Fibroblast of peridontal ligament (primary cell): ENCODE measurements at regions not wholly inside any gene's neighbourhood (a gene's known extent, or its start where the extent isn't known, plus 50 kb on each side); places are given as distances from the start of the nearest gene placed in this dataset.
"Not testable (repeated sequence)": the region's sequence is repeated elsewhere in the genome, so short reads cannot be mapped to it uniquely, and the experiment has no call there.

Source experiments
- DNase-seq: peaks from one replicate; pipeline ENCODE4 v3.0.0-alpha.2; 2010; ENCODE audit errors: extremely low read depth

GRCh38 chr13:31517599-31517998, 221.7 kb upstream of the RXFP2 start:
- no peak for DNase-seq

GRCh38 chr13:31518645-31519044, 220.7 kb upstream of the RXFP2 start:
- DNase-seq = peak; percentile 94

DNA sequence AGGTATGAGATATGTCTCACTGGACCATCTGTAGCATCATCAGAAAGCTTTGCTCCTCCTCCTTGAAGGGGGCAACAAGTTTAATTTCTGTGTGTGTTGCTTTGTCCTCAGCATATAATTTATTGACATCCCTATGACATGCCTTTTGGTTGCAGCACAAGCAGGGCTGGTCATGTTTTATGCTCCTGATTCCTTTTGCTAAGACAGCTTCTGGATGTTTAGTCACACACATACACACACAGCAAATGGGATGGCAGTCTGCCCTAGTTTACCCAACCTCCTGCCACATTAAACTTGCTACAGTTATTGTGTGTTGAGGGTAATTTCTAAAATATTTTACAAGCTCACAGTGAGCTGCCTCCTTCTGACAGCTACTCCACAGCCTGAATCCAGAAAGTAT, 217.9 kb upstream of the RXFP2 start:
- peak; percentile 79 for DNase-seq

DNA sequence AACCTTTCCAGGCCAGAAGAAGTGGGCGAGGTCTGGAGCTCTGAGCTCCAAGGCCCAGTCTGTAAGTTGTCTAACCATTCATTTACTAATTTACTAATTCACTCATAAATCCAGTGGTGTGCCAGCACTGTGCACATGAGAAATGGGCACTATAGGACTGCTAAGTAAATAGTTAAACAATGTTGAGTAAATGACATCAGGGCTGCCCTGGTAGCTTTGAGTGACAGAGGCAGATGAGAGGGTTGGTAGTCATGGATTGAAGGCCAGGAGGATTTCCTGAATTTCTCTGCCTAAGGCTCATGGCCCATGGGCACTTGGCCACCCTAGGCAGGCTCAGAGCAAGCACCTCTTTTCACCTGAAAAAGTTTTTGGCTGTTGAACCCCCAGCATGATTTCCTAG, 216.9 kb upstream of the RXFP2 start:
- no peak for DNase-seq

- DNase-seq = no peak
Observed at GRCh38 chr13:31528176-31528575, 211.2 kb upstream of the RXFP2 start.

DNA sequence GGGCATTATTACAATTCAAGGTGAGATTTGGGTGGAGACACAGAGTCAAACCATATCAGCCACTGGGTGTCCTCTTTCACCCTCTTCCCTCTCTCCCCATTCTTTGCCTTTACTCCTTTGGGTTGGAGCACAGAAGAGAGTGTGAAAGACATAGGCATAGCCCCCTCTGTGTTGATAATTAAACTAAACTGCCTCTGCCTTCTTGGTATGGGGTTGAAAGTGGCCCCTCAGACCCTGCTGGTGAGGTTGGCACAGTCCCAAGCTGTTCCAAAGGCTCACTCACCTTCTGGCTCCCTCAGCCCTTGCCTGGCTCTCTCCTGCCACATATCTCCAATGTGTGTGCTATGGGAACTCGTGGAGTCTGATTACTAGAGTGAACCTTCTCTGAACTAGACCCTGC, 210.6 kb upstream of the RXFP2 start:
- DNase-seq = no peak

GRCh38 chr13:31530922-31531321, 208.4 kb upstream of the RXFP2 start:
- no peak for DNase-seq

DNA sequence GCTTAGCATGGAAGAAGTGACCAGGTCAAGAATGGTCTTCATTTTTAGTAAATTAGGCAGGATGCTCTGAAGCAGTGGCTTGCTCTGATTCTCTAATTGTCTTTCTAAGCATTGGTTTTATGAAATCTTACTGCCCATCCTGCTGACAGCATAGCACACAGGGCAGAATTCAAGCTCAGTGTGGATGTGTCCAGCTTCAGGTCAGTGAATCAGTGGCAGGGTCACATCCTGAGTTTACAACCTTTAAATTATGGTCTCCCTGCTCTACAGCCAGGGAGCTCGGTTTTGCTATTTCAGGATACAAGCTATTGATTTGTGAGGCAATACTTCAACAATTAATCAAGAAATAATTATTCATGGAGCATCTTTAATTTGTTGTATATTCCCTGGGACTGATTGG, 202.3 kb upstream of the RXFP2 start:
- no peak for DNase-seq

DNA sequence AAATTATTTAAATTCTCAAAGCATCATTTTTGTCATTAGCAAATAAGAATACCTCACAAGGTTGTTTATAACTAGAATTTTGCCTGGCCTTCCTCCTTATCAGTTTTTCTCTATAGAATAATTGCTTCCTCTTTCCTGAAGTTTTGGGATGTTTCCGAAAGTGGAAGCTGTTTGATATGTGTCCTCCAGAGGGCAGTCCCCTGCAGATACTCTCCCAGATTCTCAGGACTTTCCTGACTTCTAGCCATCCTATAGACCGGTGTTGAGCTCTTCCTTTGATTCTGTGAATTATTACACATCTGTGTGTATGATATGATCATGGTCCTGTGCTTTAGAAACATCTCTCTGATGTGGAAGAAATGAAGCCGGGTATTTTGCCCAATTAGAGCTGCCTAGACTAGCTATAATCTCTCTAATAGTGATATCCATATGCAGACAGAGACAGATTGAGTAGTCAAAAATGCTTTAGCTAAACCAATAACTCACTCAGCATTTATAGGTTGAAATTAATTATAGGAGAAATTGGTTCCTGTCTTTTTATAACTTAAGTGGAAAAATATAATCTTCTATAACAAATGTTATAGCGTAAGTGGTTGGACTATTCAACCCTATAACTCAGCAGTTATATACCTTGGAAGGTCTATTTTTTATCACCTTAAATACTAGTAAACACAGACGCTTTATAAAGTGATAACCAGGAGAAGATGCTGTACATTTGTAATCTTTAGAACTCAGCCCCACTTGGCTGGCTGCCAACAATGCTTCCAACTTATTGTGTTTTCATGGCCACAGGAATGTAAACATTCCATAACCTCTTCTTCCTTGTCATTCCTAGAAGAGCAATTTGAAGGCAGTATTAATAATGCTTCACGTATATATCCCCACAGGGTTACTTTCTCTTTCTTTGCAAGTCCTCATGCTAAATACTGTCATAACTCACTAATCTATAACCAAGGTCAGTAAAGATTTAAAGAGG, 201.0 kb upstream of the RXFP2 start:
- DNase-seq = peak; percentile 68

GRCh38 chr13:31540281-31540680, 199.0 kb upstream of the RXFP2 start:
- peak; percentile 32 for DNase-seq

DNA sequence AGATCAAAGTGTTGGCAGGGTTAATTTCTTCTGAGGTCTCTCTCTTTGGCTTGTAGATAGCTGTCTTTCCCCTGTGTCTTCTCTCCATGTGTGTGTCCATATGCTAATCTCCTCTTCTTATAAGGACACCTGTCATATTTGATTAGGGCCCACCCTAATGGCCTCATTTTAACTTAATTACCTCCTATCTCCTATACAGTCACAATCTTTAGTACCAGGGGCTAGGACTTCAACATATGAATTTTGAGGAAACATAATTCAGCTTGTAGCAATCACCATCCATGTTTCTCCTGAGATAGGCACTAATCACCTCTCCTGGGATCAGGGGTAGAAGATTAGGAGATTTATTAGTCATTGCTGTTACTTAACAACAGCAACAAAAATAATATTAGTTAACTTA, 196.1 kb upstream of the RXFP2 start:
- DNase-seq = no peak

GRCh38 chr13:31545616-31546015, 193.7 kb upstream of the RXFP2 start:
- DNase-seq = peak; percentile 76

DNA sequence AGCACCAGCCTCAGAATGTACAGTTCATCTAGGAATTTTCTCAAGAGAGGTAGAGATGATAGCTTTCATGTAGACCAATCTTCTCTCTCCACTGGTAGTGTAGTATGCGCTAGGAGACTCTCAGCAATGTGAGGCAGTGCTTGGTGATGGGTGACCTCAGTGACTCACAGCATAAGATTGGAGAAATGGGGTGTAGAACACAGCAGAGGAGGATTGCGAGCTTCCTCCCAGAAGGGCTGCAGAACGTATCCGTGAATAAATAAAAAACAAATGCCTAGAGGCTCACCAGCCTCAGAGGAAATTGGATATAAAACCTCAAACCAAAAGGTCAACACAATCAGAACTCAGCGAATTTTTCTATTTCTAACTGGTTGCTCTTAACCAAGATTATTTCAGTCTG, 182.9 kb upstream of the RXFP2 start:
- DNase-seq = peak; percentile 92

DNA sequence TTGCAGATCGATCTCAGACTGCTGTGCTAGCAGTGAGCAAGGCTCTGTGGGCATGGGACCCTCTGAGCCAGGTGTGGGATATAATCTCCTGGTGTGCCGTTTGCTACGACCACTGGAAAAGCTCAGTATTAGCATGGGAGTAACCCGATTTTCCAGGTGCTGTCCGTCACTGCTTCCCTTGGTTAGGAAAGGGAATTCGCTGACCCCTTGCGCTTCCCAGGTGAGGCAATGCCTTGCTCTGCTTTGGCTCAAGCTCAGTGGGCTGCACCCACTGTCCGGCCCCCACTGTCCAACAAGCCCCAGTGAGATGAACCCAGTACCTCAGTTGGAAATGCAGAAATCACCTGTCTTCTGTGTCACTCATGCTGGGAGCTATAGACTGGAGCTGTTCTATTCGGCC, 155.1 kb upstream of the RXFP2 start:
- DNase-seq = not testable (repeated sequence)

DNA sequence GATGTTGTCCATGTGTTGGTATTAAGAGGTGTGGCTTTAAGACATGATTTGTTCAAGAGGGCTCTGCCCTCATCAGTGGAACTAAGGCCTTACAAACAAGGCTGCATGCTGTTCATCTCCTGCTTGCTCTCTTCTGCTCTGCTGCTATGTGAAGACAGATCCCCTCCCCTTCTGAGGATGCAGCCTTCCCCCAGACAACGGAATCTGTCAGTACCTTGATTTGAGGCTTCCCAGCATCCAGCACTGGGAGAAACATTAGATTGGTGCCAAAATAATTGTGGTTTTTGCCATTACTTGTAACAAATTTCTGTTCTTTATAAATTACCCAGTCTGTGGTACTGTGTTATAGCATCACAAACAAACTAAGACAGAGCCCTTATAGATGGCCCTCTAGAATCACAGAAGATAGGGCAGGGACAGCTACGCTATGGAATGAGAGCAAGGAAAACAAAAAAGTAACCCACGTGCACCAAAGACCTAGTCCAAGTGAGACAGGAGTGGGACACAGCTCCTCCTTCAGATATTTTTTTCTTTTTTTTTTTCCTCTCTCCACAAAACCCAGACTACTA, 151.5 kb upstream of the RXFP2 start:
- peak; percentile 7 for DNase-seq

- DNase-seq = no peak
Observed at GRCh38 chr13:31588316-31588715, 151.0 kb upstream of the RXFP2 start.

- DNase-seq = no peak
Observed at GRCh38 chr13:31588893-31589292, 150.4 kb upstream of the RXFP2 start.

GRCh38 chr13:31591642-31592233, 147.6 kb upstream of the RXFP2 start:
- no peak for DNase-seq

DNA sequence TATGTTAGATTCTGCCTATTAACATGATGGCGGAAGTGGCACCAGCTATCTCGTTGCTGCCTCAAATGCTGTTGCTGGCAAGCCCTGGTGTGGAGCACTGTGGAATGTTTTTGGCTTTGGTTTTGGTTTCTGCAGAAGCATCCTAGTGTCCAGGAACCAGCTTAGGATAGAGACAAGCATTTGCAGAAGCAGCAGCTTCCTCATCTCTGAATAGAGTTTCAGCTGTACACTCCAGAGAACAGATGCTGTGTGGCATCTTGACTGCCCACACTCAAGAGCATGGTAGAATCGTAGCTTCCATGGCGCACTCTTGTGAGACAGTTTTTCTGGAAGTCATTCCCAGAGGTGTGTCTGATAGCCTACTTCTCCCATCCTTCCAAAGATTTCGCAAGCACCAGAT, 145.3 kb upstream of the RXFP2 start:
- DNase-seq = no peak

DNA sequence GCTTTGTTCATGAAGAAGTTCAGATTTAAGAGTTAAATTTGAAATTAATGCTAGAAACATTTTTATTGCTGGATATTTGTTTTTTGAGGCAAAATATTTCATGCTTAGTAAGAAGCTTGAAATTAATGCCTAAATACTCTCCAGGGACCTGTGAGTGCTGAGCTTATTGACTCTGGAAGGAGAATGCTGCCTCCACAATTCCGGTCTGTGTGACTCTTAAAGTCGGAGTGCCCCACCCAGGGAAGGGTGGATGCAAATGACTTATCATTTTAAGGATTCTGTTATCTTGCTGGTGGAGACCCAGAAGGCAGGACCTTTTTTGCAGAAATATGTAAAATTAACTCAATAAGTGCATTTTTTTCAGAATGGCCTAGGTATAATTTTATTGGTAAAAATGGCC, 143.8 kb upstream of the RXFP2 start:
- peak; percentile 42 for DNase-seq

GRCh38 chr13:31598990-31599389, 140.3 kb upstream of the RXFP2 start:
- no peak for DNase-seq

DNA sequence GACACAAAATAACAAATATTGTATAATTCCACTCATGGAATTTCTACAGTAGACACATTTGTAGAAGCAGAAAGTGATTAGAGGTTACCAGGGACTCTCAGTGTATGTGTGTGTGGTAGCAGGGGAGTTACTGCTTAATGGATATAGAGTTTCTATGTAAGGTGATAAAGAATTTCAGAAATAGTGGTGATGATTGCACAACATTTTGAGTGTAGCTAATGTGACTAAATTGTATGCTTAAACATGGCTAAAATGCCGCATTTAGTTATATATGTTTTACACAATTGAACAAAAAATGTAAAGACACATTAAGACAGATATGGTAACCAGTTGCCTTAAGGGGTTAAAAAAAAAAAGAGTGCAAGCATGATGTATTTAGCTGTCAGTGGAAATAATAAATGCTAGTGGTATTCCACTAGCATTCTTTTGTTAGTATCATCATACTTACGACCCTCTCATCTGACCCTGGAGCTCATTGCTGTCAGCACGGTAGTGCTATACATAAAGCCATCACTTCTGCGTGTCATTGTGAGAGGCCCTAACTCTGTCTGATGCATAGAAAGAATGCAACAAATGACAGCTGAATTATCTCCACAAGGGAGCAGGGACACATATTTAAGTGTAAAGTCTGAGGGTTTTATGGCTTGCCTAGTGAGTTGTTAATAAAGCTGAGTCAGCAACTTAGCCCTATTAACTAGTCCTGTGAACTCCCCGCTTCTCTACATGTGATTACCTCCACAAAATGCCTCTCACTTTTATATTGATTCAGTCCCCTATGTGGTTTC, 134.1 kb upstream of the RXFP2 start:
- DNase-seq = no peak
